HG02588 (cell line): ENCODE measurements at regions not wholly inside any gene's neighbourhood (a gene's known extent, or its start where the extent isn't known, plus 50 kb on each side); places are given as distances from the start of the nearest gene placed in this dataset.

Experiments
- ATAC-seq: cut with Tn5 transposase; IDR thresholded peaks from one replicate; pipeline ENCODE4 v1.9.1; 2021; ENCODE audit warnings: mild to moderate bottlenecking, moderate library complexity; ENCODE audit not compliant: unreplicated experiment

- ATAC-seq = no peak
Measured at GRCh38 chr2:160630801-160631590, 137.4 kb upstream of the RBMS1 start.

DNA sequence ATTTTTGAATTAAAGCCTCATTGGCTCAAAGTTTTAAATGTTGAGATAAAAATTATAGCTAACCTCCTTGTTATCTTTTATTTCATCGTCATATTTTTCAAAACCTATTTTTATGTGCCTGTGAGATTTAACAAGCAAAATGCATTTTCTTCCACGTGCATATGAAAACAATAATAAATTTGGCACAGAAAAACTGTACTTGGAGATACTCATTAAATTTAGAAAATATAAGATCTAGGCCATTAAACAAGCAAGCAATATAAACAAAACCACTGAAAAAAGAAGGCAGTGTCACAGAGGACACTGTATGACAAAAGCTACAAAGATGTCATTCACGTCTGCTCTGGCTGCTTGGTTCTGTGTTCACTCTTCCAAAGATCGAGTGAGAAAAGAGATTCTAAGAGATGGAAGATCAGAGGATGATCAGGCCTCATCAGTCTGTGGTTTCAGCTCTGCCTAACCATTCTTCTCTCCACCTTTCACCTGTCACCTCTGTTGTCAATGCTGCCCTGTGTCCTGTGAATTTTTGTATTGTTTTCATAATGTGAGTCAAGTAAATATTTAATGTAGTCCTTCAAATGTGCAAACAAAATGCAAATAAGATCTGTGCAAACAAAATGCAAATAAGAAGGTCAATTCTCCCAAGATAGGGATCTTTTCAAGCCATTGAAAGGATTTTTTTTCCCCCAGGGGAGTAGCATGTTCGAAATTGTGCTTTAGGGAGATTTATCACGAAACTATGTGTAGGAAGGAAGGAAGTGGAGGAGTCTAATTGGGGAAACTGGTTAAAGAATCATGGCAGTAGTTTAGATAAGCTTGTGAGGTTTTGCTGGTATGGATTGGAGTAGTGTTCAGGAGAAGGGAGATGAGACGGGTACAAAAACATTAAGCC, 138.7 kb upstream of the RBMS1 start:
- ATAC-seq = no peak

DNA sequence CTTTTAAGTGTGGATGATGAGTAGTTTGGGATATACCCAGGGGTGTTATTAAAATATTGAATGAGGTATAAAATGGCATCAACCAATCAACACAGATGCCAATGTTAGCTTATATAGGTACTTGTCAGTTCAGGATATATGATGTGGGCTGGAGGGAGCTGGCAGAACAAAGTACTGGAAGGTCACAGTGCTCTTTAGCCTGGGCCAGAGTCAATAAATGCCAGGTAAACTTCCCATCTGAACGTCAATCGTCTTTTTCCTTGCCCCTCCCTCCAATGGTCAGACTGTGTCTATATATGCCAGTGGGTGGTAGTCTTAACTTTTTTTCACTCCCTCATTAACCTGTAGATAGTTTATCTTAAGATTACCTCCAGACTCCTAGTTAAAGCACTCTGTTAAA, 140.8 kb upstream of the RBMS1 start:
- no peak for ATAC-seq

DNA sequence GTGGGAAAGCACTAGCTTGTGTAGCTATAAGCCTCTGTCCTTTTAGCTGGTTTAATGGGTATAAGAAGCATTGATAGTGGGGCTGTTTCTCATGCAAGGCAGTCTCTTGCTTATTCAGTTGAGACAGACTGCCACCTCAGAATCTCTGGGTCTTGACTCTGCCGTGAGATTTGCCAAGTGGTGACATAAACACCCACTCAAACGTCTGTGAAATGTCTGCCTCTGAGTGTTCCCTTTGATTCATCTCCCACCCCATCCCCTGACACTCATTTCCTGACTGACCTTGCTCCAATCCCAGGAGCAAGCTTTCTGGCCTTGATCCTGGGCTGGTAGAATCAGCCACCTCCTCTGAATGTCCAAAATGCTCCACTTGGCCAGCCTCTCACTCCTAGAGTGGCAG, 141.9 kb upstream of the RBMS1 start:
- no peak for ATAC-seq

DNA sequence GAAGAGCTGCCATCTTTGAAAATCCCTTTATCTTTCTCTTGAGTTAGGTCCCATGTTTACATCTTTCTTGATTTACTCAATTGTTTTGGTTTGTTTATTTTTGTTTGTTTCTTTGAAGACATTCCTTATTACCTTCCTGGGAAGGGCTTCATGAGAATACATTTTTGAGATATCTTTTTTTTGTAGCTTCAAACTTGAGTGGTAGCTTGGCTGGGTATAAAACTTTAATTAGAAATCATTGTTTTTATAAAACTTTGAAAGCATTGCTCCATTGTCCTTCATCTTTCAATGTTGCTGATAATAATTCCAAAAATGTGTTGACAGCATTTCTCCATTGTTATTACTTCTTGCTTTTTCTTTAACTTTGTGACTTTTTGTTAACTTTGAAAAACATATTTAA, 145.9 kb upstream of the RBMS1 start:
- no peak for ATAC-seq

- ATAC-seq = no peak
Measured at GRCh38 chr2:160646684-160647444, 153.3 kb upstream of the RBMS1 start.

- no peak for ATAC-seq
Measured at GRCh38 chr2:160647967-160648685, 154.5 kb upstream of the RBMS1 start.

GRCh38 chr2:160649698-160650097, 156.1 kb upstream of the RBMS1 start:
- ATAC-seq = no peak

- no peak for ATAC-seq
Measured at GRCh38 chr2:160650196-160651118, 156.8 kb upstream of the RBMS1 start.

DNA sequence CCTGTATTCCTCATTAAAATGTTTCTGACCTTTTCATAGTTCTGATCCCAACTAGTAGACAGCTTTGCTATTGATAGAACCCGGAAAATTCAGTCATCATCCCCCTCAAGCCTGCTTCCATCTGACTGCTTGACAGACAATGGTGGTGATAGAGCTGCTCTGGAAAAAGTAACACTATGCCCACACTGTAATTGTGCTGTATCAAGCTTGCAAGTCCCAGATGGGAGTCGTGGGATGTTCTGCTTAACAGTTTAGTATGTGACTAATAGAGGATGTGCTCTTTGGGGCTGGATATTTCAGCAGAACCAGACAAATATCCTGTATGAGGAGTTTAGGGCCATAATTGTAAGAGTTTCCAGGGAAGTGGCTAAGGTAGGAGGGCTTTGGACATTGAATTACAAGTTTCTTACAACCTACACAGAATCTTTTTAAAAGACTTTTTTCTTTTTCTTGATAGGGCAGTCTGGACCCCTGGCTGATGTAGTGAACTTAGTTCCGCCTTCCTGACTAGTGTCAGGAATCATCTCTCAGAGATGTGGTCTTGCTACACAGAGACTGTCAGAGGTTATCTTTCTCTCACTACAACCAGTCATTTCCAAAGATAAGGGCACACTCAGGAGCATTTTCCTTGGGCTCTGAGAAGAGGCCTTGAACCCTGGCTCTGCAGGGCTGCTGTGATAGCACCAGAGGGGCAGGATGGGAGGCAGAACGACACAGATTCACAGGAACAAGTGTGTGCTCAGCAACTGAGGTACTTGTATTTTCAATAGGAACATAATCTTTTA, 158.0 kb upstream of the RBMS1 start:
- no peak for ATAC-seq

DNA sequence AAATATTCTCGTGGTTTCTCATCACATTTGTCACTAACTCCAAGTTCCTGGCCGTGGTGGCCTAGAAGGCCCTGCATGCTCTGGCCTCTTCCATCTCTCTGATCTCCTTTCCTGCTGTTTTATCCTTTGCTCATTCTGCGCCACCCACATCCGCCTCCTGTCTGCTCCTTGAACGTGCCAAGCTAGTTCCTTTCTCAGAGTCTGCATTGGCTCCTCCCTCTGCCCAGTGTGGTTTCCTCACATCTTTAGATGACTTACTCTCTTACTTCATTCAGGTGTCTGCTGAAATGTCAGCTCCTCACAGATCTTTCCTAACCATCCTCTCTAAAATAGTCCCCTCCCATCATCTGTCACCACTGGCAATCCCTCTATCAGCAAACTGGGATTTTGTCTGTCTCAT, 158.6 kb upstream of the RBMS1 start:
- ATAC-seq = no peak

GRCh38 chr2:160657196-160657595, 163.6 kb upstream of the RBMS1 start:
- ATAC-seq = no peak

GRCh38 chr2:160658851-160659250, 165.2 kb upstream of the RBMS1 start:
- no peak for ATAC-seq

GRCh38 chr2:160660741-160661140, 167.1 kb upstream of the RBMS1 start:
- no peak for ATAC-seq

DNA sequence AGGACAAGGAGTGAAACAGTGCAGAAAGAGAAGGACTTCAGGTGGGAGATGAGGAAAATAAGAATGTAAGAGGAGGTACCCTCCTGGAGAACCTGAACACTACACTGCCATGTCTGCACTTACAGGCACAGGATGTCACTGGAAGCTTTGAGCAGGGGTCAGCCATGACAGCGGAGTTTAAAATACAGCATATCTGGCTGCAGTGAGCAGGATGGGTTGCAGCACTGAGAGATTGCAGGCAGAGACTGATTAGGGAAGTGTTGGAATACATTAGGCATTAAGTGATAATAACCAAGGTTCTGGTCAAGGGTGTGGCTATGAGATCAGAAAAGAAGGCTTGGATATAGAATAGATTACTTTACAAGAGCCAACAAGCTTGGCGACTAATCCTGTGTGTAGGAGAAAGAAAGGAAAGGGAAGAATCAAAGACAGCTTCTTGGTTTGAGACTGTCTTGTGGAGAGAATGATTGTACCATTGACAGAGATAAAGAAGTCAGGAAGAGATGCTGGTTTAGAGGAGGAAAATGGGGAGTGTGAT, 171.1 kb upstream of the RBMS1 start:
- no peak for ATAC-seq

DNA sequence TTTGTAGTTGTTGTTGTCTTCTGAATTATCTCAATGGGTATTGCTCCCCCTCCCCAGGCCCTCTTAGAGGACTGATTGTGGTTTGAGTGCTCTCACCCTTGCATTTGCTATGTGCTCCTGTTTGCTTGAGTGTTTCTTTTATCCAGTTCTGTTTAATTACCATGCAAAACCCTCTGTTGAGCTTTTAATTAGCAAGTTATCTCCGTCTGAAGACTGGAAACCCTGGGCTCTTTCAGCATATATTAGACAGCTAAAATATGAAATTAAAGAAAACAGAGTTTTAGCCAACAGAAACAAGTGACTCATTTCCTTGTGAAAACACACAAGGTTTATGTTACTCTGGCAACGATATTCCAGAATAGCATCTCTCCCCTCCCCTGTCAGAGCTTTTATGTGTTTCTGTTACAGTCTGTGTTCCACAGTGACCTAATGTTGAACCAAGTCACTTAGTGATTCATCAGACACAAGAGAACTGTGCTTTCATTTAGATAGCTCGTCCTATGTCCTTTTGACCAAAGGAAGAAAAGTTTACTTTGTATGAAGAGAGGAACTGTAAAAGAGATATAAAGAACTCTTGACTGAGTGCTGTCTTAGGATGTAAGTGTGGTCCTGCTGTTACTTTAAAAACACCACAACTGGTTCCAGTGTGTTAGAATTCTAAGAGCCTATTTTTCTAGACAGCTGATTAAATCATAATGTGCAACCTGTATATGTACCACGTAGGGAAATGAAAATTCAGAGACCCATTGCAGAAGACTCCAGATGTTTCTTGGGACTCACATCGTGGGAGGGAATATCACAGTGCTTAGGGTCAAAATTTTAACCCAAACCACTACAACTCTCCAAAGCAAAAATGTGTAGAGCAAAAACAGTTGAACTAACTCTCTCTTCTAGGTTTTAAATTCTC, 172.8 kb upstream of the RBMS1 start:
- peak; percentile 70 for ATAC-seq

- ATAC-seq = no peak
Measured at GRCh38 chr2:160667811-160668210, 174.2 kb upstream of the RBMS1 start.

DNA sequence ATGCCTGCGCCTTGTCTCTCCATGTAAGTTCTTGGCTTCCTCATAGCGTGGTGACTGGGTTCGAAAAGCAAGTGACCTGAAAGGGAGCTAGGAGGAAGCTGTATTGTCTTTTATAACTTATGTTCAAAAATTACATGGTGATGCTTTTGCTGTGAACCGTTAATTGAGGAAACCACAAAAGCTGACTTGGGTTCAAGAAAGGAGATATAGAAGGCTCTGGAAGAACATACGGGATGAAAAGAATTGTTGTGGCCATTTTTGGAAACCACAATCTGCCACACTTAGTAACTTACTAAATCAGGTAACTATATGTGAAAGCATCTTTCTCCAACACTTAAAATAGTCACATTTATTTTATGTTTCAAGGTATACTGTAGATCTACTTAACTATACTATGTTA, 177.0 kb upstream of the RBMS1 start:
- ATAC-seq = no peak
